Body of pancreas (tissue), 4 donors: ENCODE measurements at regions not wholly inside any gene's neighbourhood (a gene's known extent, or its start where the extent isn't known, plus 50 kb on each side); places are given as distances from the start of the nearest gene placed in this dataset.

Experiments used
- POLR2A ChIP-seq, 3 donors: fragments of 450-650 bp; IDR thresholded peaks; one replicate each; pipeline ENCODE4 v1.6.1; 2016; ENCODE audit warnings: antibody characterized with exemption in 3 of 3, mild to moderate bottlenecking in 2 of 3
- TF ChIP-seq, protein P1 (sequence below), 7 experiments: fragments of 450-650 bp in 4 of 7; fragments of 200-600 bp in 3 of 7; sonication (generic) in 3 of 7; IDR thresholded peaks; one replicate each; pipeline ENCODE4 v1.5.1; 2016 to 2019; ENCODE audit warnings: antibody characterized with exemption in 7 of 7

DNA sequence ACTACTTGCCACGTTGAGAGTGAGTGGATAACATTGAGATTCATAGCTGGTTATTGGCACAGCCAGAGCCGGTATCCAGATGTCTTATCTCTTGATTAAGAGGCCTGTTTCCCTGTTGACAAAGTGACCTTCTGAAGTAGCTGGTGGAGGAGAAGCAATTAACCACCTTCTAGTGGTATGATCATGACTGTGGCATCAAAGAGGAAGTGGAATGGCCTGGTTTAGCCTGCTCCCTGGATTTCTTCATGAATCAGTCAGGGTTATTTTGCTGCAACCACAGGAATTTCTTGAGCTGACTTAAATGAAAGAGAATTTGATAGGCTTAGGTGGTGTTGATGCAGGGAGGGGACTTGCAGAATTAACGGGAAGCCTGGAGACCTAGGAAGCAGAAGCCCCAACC is 398.3 kb downstream of the MFSD1 start:
- TF ChIP-seq, protein P1, sequence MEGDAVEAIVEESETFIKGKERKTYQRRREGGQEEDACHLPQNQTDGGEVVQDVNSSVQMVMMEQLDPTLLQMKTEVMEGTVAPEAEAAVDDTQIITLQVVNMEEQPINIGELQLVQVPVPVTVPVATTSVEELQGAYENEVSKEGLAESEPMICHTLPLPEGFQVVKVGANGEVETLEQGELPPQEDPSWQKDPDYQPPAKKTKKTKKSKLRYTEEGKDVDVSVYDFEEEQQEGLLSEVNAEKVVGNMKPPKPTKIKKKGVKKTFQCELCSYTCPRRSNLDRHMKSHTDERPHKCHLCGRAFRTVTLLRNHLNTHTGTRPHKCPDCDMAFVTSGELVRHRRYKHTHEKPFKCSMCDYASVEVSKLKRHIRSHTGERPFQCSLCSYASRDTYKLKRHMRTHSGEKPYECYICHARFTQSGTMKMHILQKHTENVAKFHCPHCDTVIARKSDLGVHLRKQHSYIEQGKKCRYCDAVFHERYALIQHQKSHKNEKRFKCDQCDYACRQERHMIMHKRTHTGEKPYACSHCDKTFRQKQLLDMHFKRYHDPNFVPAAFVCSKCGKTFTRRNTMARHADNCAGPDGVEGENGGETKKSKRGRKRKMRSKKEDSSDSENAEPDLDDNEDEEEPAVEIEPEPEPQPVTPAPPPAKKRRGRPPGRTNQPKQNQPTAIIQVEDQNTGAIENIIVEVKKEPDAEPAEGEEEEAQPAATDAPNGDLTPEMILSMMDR (IDR thresholded peaks at IDR 0.05): no peak
- no peak for TF ChIP-seq POLR2A (IDR thresholded peaks at IDR 0.05)
